NCI-H748 (cell line): ENCODE measurements at regions not wholly inside any gene's neighbourhood (a gene's known extent, or its start where the extent isn't known, plus 50 kb on each side); places are given as distances from the start of the nearest gene placed in this dataset.
A peak's percentile ranks its signal among the peaks of the same experiment; 100 is the strongest.

ENCODE experiments used
- DNase-seq: peaks from one replicate; lab custom pipeline; 2025; ENCODE audit not compliant: unreplicated experiment; lab: John Stamatoyannopoulos, UW

DNA sequence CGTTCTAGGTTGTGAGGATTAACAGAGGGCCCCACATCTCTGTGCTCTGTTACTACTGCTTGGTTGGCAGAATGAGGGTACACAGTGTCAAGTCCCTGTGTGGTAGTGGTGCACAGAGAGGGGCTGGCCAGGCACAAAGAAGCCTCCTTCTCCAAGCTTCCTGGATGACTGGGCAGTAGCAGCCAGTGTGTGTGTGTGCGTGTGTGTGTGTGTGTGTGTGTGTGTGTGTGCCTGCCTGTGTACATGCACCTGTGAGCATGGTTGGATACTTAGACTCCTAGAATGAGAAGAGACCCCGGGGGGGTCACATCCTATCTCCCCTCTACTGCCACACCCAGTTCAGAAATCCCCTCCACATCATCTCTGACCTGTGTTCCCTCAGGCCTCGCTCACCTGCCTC lies 146.7 kb upstream of the UNC5B start:
- DNase-seq, result no peak

DNA sequence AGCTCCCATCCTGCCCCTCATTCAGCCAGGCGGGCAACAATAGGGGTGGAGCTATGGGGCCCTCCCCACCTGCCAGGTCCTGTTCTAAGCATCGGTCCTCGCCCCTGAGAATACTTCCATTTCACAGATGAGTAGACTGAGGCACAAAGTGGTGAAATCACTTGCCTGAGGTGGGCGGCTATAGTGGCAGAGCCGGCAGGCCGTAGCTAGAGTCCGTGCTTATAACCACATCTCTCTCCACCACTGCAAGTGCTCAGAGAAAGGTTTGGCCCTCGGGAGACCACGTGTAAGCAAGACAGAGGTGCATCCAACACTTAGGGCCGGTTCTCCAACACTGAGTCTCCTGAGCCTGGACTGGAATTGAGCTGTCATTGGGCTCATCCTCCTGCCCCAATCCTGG lies 145.8 kb upstream of the UNC5B start:
- no peak for DNase-seq

DNA sequence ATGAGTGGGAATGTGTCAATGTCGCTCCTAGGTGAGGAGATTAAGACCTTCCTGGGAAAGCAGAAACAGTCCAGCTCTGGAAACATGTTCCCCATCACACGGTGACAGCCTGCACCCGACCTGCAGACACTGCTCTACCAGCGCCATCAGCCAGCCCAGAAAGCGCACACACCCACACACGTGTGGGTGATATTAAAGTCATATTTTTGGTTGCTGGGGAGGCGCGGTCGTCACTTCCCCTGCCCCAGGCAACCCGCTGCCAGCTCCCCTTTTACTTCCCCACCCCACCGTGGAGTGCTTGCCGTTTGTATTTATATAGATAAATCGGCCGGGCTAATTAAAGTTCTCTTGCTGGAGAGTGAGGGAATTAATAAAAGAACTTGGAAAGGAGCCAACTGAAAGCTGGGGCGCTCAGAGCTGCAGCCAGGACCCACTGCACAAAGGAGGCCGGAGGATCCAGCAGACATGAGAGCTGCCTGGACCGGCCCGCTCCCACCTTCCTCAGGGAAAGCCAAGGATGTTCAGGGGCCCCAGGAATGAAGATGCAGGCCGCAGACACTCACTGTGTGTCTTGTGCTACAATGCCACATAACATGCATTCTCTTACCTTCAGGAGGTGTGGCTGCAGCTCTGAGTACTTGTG lies 145.2 kb upstream of the UNC5B start:
- DNase-seq, result peak; percentile 22

DNA sequence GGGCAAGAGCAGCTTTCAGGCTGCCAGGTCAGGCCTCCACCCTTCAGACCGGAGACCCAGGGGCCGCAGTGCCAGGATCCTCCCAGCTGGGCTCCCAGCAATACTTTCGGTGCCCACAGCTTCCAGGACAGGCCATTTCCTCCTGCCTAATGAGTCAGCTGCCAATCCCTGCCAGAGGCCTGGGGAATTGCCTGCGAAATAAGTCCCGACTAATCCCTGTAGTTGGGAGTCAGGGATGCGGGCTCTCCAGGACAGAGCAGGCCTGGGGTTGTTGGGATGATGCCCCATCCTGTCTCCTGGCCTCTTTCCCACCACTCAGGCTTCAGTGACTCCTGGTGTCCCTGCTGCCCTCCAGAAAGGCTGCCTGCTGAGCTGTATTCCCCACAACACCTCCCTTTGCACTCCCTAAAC lies 143.5 kb upstream of the UNC5B start:
- DNase-seq, result no peak

DNA sequence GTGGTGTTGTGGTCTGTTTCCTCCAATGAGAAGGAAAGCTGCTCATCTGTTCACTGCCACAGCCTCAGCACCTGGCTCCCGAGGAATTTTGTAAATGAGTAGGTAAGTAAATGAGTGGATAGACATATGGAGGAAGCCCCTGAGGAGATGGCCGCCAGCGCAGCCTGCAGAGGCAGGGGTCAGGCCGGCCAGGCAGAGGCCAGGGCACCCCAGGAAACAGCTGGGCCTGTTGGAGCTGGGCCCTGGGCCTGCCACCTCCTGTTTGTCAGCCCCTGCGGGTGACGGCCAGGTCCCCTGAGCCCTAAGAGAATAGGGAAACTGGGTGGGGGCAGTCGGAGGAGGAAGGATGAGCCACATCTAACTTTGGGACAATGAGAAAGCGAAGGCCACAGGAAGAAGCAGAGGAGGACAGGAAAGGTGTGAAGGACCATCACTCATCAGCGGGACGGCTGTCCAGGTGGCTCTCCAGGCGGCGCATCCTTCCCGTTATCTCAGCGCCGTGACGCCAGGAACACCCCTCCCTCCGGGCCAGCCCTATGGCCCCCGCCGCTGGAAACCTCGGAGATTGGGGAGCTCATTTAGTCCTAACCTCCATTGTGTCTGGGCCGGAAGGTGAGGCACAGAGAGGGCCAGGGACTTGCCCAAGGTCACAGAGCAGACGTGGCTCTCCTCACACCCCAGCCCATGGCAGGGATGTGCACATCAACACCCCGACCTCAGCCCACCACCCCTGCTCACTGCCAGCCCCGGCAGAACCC lies 142.3 kb upstream of the UNC5B start:
- DNase-seq, result no peak

DNA sequence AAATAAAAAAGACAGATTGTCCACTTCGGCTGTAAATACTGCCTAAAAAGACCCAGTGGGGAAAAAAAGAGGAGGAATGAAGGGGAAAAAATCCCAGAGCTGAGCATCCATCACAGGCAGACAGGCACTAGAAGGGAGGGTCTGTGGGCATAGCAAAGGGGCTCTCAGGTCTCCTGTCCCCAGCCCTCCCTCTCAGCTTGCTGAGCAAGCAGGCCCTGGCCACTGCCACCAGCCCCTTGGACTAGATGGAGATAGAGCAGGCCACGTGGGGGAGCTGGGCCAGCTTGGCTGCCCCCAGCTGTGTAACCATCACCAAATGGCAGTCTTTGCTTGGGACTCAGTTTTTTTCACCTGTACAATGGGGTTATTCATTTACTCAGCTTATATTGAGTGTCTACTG lies 141.6 kb upstream of the UNC5B start:
- DNase-seq, result no peak

DNA sequence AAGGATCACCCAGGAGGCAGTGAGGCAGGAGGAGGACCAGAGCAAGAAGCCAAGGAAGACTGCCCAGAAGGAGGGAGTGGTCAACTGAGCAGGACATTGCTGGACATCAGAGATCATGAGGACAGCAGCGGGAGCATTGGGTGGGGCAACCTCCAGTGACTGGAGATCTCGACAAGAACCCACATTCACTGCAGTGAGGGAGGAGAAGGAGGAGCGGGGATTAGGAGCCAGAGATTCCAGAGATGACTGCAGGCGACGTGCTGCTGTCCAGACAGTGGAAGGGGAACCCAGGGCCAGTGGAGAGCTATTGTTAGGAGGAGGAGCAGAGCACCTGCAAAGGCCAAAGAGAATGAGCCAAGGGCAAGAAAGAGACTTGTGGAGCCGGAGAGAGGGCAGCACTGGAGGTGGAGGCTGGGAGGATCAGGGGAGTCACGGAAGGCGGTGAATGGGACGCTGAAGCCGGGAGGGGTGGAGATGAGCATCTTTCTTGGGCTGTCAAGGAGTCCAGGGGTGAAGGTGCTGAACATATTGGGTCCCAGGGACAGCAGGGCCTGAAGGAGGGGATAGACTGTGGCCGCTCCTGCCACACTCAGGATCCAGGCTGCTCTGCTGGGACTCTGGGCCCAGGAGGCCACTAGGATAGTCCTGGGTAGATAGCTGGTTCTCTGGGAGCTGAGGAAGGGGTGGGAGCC lies 140.1 kb upstream of the UNC5B start:
- DNase-seq, result no peak

DNA sequence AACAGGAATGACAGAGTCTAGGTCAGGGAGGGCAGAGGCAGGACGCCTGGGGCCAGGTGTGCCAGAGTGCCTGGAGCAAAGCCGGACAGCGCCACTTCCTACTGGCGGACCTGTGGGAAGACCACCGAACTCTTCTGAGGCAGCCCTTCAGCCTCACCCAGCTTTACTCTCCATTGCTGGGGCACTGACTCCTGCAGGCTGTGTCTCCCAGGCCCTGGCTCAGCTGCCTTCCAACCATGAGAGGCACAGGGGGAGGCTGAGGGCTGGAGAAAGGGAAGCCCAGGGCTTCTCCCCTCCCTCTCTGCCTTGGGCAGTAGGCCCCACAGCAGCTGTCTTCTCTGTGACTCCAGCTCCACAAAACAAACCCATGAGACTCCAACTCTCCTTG lies 139.6 kb upstream of the UNC5B start:
- no peak for DNase-seq

DNA sequence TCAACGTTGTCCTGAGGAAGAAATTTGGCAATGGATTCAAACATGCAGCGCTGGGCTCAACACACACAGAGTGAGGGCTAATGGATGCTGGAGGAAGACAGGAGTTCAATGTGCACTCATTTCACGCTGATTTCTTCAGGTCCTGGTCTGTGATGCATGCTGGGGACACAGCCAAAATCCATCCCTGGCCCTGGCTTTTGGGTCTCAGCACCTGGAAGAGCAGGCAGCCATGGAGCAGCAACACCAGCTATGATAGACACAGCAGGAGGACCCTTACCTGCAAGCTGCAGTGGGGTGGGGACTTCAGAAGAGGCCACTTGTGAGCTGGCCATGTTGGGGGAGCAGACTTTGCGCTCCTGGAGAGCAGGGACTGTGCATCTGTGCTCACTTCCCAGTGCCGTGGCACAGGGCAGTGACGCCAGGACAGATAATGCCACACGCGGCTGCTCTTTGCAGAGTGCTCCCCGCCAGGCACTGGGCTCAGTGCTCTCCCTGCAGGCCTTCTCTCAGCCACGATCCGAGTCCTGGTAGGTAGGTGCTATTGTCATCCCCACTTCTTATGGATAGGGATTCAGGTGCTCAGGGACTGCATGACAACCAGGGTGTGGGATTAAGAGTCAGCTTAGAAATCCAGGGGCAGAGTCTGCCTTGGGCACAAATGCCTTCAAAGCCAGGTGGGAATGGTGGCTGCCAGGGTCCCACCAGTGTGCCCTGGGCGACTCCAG lies 138.8 kb upstream of the UNC5B start:
- no peak for DNase-seq

DNA sequence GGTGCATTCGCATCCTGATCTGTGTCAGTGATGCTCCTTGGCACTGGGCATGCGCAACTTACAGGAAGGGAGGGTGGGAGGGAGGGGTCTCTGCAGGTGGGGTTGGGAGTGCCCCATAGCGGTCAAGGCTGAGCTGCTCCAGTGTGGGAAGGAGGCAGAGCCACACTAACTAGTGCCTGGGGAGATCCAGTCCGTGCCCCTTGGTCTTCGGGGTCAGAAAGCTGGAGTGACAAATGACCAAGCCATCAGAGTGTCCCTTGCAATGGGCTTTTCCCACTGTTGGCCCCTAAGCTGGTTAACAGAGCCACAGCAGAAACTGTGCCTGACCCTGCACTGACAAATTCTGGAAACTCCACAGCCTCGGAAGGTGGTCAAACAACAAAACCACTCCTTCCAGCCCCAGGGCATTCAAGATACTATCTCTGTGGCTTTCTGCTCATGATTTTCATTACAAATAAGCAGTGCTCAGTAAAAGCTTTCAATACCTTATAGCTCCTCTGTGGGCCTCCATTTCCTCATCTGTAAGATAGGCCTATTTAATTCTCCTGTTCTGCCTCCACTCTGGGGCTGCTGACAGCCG lies 138.1 kb upstream of the UNC5B start:
- DNase-seq, result no peak

DNA sequence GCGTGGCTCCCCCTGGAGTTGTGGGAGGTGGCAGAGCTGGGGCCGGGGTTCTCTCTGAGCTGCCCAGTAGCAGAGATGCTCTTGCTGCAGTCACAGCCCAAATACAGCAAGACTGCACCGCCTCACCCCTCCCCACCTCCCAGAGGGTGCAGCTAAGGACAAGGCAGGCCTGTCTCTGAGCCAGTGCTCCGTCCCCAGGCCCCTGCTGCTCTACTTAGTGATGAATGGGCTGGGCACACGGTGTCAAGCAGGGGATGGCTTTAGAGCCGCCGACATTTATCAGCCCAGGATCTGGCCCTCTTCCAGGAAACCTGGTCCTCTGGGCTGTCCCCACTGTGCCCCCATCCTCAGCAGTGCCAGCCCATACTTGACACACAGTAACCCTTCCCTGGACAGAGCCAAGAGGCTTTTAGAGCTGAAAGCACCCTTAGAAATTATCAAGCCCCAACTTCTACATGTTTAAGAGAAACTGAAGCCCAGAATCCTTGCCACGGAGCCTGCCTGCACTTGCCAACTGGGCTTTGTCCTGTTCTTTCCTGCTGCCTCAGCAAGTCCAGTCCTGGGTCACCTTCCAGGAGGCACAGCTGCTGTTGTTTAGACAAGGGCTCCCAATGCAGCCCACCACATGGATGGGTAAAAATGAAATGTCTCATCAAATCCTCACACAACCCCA lies 137.1 kb upstream of the UNC5B start:
- DNase-seq, result peak; percentile 53

DNA sequence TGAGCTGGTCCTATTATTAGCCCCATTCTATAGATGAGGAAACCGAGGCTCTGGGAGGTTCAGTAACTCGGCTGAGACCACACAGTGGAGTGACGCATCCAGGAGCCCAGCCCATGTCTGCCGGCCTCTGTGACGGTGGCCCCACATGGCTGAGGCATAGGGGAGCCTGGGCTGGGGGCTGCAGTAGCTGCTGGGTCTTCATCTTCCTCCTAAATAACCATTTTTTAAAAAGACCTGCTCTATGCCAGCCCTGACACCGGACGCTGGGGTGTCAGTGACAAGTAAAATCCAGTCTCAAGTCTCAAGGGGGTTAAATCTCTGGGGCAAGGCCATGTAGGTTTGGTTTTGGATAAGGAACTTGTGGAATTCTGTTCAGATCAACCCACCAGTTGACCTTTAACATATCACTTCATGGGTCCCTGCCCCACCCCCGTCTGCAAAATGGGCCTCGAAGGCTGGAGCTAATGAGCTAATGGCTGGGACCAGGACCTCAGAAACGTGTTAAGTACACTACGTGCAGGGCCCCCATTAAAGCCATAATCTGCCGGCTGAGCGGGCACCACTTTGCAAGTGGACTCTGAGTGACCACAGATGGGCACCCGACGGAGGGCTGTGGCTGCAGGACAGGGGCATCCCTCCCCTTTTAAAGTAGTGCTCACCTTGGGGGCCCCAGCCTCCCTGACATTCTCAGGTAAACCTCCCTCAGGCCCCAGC lies 136.5 kb upstream of the UNC5B start:
- DNase-seq, result no peak

DNA sequence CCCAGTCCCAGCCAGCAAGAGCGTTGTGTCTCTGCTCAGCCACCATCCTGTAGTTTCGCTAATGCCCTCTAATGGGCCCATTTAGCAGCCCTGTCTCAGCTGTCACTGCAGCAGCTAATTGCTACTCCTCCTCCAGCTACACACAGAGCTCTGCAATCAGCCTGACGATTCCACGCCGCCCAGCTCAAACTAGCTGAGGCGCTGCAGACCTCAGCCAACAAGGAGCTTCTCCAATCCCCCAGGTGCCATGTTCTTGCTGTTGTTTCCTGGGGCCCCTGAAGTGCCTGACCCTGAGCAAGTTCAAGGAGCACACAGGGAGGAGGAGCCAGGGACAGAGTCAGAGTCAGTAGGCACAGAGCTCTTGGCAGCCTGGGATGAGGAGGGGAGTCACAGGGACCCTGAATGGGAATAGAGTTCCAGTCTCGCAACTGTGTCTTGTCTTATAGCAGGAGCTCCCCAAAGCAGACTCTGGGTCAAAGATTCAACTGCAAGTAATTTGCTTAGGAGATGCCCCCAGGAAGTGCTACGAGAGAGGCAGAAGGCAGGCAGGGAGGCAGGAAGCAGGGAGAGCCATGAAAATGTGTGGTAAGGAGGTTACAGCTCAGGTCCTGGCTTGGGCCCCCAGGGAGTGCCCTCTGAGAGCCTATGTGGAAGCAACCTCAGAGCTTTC lies 135.8 kb upstream of the UNC5B start:
- DNase-seq, result peak; percentile 71

DNA sequence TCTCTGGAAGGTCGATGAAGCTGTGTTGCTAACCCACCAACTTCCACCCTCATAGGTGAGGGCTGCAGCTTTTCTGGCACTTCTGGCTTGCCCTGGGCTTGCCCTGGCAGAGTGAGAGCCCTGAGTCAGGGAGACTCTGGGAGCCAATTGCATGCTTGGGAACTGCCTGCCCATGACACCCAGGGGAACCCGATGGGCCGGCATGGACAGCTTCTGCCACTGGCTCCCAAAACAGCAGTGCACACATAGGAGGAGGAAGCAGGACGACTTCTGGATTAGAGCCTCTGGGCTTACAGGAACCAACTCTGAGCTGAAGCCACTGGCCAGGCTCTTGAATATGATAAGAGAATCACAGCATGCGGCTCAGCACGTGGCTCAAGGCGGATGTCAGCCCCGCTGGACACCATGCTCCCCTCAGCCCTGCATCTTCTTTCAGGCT lies 135.2 kb upstream of the UNC5B start:
- DNase-seq, result no peak

DNA sequence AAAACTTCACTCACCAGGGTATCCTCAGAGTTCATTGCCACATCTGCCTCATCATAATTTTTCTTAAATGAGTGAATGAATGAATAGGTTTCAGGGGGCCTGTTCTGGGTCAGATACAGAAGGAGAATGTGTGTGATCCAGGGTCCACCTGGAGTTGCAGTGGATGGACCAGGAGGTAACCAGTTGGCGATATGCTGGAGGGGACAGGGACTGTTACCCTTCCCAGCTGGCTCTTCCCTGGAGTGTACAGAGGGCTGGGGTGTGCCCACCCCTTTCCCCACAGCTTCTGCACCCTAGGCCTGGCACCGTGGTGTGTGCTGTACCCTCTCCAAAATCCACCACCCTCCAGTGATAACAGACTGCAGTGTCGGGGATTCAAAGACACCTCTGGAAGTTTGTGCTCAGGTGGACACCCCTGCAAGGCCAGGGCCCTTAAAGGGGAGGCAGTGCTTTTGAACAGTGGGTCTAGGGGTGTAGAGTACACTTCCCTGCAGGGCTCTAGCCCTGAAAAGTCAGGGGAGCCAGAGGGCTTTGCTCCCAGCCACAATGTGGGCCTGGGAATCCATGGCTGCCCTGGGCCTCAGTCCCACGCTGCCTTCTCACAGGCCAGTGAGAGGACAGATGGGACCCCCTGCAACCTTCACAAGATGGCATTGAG lies 134.4 kb upstream of the UNC5B start:
- DNase-seq, result no peak

DNA sequence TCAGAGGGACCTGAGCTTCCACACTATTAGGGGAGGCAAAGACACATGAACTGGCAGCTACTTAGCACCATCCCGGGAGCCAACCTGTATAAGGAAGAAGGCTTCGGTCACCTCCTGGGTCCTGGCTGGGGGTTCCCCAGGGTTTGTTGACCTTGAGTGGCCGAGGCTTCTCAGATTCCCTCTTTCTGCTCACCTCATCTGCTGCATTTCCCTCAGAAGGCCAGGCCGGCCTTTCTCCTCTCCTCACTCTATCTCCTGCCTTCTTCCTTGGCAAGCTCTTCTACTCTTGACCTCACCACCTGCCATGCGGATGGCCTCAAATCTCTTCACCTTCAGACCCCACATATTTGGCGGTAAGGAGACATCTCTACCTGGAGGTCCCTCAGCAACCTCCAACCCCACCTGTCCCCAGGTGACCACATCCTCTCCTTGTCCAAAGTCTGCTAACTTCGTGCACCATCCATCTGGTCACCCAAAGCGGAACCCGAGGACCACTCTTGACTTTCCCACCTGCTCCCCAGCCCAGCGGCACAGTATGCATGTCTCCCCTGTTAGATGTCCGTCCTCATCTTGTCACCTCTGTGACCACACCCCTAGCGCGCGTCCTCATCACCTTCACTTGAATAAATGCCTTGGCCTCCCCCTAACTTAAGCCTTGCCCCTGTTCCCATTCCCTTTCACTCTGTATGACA lies 133.8 kb upstream of the UNC5B start:
- no peak for DNase-seq

DNA sequence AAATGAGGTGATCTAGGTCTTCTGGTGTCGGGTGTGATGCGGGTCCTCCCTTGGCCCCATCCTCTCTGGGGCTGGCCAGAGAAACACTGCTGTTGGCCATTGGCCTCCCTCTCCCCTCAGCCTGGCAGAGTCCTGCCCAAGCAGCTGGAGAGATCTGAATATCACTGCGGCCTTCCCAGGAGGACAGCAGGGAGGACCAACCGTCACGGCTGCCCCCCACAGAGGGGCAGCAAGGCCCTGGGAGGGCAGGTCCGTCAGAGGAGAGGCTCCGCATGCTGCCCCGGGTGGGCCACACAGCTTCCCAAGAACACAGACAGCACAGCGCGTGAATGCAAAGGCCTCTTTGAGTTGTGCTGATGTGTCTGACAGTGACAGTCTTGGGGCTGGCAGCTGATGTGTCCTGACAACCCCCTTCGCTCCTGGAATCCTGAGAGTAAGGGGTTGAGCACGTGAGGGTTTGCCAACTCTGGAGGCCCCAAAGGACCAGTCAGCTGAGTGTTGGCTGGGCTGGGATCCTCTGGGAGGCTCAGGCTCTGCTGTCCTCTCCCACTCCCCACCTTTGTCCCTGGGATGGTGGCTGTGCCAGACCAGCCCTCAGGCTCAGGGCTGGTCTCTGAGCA lies 132.5 kb upstream of the UNC5B start:
- DNase-seq, result no peak
